ENCODE measurements at regions not wholly inside any gene's neighbourhood (a gene's known extent, or its start where the extent isn't known, plus 50 kb on each side); places are given as distances from the start of the nearest gene placed in this dataset.

- DNase-seq: no peak
These were observed 841.6 kb upstream of the GJE1 start for GRCh38 chr6:141290941-141291721.

- DNase-seq: no peak
These were observed 843.8 kb upstream of the GJE1 start for GRCh38 chr6:141288947-141289346.

- no peak for DNase-seq
These were observed 850.5 kb upstream of the GJE1 start for GRCh38 chr6:141282263-141282662.

- no peak for DNase-seq
These were observed 863.0 kb upstream of the GJE1 start for GRCh38 chr6:141269684-141270083.

- DNase-seq: no peak
These were observed 865.3 kb upstream of the GJE1 start for GRCh38 chr6:141267420-141267819.

- DNase-seq: no peak
These were observed 866.7 kb upstream of the GJE1 start for GRCh38 chr6:141265756-141266623.

GRCh38 chr6:141264101-141264500 lies 868.6 kb upstream of the GJE1 start:
- no peak for DNase-seq

- no peak for DNase-seq
These were observed 871.1 kb upstream of the GJE1 start for GRCh38 chr6:141261672-141262060.

GRCh38 chr6:141261016-141261671 lies 871.6 kb upstream of the GJE1 start:
- DNase-seq: no peak

- DNase-seq: no peak
These were observed 872.1 kb upstream of the GJE1 start for GRCh38 chr6:141260627-141261015.

GRCh38 chr6:141259807-141260206 lies 872.9 kb upstream of the GJE1 start:
- no peak for DNase-seq

- no peak for DNase-seq
These were observed 873.6 kb upstream of the GJE1 start for GRCh38 chr6:141259091-141259490.

- DNase-seq: no peak
These were observed 874.2 kb upstream of the GJE1 start for GRCh38 chr6:141258516-141258915.

- DNase-seq: no peak
These were observed 878.4 kb upstream of the GJE1 start for GRCh38 chr6:141254336-141254735.

- no peak for DNase-seq
These were observed 879.7 kb upstream of the GJE1 start for GRCh38 chr6:141252828-141253608.

GRCh38 chr6:141251286-141251685 lies 881.4 kb upstream of the GJE1 start:
- DNase-seq: no peak

- no peak for DNase-seq
These were observed 884.5 kb upstream of the GJE1 start for GRCh38 chr6:141248021-141248799.

- no peak for DNase-seq
These were observed 888.4 kb upstream of the GJE1 start for GRCh38 chr6:141244366-141244765.

GRCh38 chr6:141242957-141243356 lies 889.8 kb upstream of the GJE1 start:
- DNase-seq: no peak

- DNase-seq: no peak
These were observed 903.4 kb upstream of the GJE1 start for GRCh38 chr6:141229296-141229695.

GRCh38 chr6:141218583-141218982 lies 914.1 kb upstream of the GJE1 start:
- DNase-seq: no peak

GRCh38 chr6:141216726-141217125 lies 916.0 kb upstream of the GJE1 start:
- no peak for DNase-seq

Measured in NCI-H510A treated with DMSO at 0.1 percent for 48 hours (cell line).